GM18508 (cell line): ENCODE measurements at regions not wholly inside any gene's neighbourhood (a gene's known extent, or its start where the extent isn't known, plus 50 kb on each side); places are given as distances from the start of the nearest gene placed in this dataset.

Experiments
- ATAC-seq: cut with Tn5 transposase; IDR thresholded peaks from one replicate; pipeline ENCODE4 v1.9.1; 2021; ENCODE audit warnings: moderate number of reproducible peaks; ENCODE audit not compliant: insufficient read depth, unreplicated experiment

GRCh38 chr18:8458546-8459215 lies 150.6 kb upstream of the RAB12 start:
- no peak for ATAC-seq

- no peak for ATAC-seq
Observed at GRCh38 chr18:8460748-8461147, 148.5 kb upstream of the RAB12 start.

- no peak for ATAC-seq
Observed at GRCh38 chr18:8461544-8461943, 147.7 kb upstream of the RAB12 start.

GRCh38 chr18:8462651-8463185 lies 146.5 kb upstream of the RAB12 start:
- no peak for ATAC-seq

GRCh38 chr18:8463791-8464190 lies 145.4 kb upstream of the RAB12 start:
- no peak for ATAC-seq

- no peak for ATAC-seq
Observed at GRCh38 chr18:8468191-8468590, 141.0 kb upstream of the RAB12 start.

- ATAC-seq, result no peak
Observed at GRCh38 chr18:8468921-8469335, 140.3 kb upstream of the RAB12 start.

- no peak for ATAC-seq
Observed at GRCh38 chr18:8469544-8470130, 139.6 kb upstream of the RAB12 start.

GRCh38 chr18:8471372-8471771 lies 137.9 kb upstream of the RAB12 start:
- ATAC-seq, result no peak

- ATAC-seq, result no peak
Observed at GRCh38 chr18:8474661-8475060, 134.6 kb upstream of the RAB12 start.

- ATAC-seq, result no peak
Observed at GRCh38 chr18:8477615-8478014, 131.6 kb upstream of the RAB12 start.

- peak; percentile 76 for ATAC-seq
Observed at GRCh38 chr18:8478166-8478967, 130.9 kb upstream of the RAB12 start.

- ATAC-seq, result no peak
Observed at GRCh38 chr18:8478968-8479370, 130.3 kb upstream of the RAB12 start.

GRCh38 chr18:8479789-8480188 lies 129.4 kb upstream of the RAB12 start:
- ATAC-seq, result no peak

- no peak for ATAC-seq
Observed at GRCh38 chr18:8480506-8481328, 128.5 kb upstream of the RAB12 start.

- no peak for ATAC-seq
Observed at GRCh38 chr18:8484951-8485350, 124.3 kb upstream of the RAB12 start.

GRCh38 chr18:8489761-8490160 lies 119.5 kb upstream of the RAB12 start:
- ATAC-seq, result no peak

GRCh38 chr18:8491516-8491915 lies 117.7 kb upstream of the RAB12 start:
- ATAC-seq, result no peak

- no peak for ATAC-seq
Observed at GRCh38 chr18:8493141-8493540, 116.1 kb upstream of the RAB12 start.

- no peak for ATAC-seq
Observed at GRCh38 chr18:8496186-8496585, 113.1 kb upstream of the RAB12 start.
